NCI-H226 (cell line): ENCODE measurements at regions not wholly inside any gene's neighbourhood (a gene's known extent, or its start where the extent isn't known, plus 50 kb on each side); places are given as distances from the start of the nearest gene placed in this dataset.

Source experiments
- DNase-seq: peaks from one replicate; pipeline ENCODE4 v3.0.0-alpha.2; 2015

- no peak for DNase-seq
Observed at GRCh38 chr14:43956741-43957140, 550.3 kb downstream of the FSCB start.

DNA sequence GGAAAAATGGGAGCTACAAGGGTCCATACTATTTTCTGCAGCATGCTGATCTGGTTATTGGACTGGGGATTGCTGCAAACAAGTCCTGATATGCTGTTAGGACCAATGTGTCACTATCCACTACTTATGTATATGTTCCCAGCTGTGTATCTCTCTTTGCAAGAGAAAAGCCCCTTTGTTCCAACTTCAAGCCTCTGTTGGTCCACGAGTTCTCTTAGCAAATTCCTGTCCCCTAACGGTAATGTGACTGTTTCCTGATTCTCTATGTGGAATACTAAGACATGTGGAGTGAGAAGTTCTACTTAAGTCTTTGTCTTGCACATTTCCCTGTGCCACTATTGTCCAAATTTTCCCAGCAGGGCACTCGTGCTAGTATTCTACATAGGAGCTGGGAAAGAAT is 557.7 kb downstream of the FSCB start:
- DNase-seq, result no peak

GRCh38 chr14:43939836-43940235 is 567.2 kb downstream of the FSCB start:
- no peak for DNase-seq

- no peak for DNase-seq
Observed at GRCh38 chr14:43938588-43939281, 568.3 kb downstream of the FSCB start.

- no peak for DNase-seq
Observed at GRCh38 chr14:43937001-43937400, 570.1 kb downstream of the FSCB start.

DNA sequence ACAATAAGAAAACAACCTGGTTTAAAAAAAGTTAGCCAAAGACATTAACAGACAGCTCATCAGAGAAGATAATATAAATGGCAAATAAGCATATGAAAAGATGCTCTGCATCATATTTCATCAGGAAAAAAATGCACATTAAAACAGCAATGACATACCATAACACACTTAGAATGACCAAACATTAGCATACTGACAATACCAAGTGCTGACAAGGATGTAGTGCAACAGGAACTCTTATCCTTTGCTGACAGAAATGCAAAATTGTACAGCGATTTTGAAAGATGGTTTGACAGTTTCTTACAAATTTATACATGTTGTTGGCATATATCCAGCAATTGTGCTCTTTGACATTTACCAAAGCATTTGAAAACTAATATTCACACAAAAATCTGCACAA is 573.0 kb downstream of the FSCB start:
- no peak for DNase-seq

GRCh38 chr14:43914041-43914693 is 592.9 kb downstream of the FSCB start:
- peak; percentile 54 for DNase-seq

GRCh38 chr14:43903209-43903608 is 603.9 kb downstream of the FSCB start:
- DNase-seq, result no peak

- no peak for DNase-seq
Observed at GRCh38 chr14:43901911-43902673, 605.0 kb downstream of the FSCB start.

- DNase-seq, result no peak
Observed at GRCh38 chr14:43900173-43900655, 606.9 kb downstream of the FSCB start.

GRCh38 chr14:43898687-43899086 is 608.4 kb downstream of the FSCB start:
- no peak for DNase-seq

- peak; percentile 34 for DNase-seq
Observed at GRCh38 chr14:43896044-43896443, 611.0 kb downstream of the FSCB start.

DNA sequence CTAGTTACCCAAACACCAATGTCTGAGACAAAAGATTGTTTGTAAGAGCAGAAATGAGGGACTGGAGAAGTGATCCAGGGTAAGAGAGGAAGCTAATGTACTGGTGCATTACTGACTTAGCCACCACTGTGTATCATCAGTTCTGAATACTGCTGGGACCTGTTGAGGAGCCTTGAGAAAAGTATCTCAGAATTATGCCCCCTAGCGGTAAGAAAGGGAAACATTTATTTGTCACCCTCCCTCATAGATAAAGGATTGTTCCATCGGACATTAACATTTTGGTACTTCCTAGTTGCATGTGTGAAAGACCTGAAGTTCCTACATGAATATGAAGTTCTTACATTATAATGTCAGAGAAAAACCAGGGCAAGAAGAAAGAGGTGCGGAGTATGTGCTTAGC is 612.5 kb downstream of the FSCB start:
- no peak for DNase-seq

- DNase-seq, result no peak
Observed at GRCh38 chr14:43887523-43887922, 619.6 kb downstream of the FSCB start.

DNA sequence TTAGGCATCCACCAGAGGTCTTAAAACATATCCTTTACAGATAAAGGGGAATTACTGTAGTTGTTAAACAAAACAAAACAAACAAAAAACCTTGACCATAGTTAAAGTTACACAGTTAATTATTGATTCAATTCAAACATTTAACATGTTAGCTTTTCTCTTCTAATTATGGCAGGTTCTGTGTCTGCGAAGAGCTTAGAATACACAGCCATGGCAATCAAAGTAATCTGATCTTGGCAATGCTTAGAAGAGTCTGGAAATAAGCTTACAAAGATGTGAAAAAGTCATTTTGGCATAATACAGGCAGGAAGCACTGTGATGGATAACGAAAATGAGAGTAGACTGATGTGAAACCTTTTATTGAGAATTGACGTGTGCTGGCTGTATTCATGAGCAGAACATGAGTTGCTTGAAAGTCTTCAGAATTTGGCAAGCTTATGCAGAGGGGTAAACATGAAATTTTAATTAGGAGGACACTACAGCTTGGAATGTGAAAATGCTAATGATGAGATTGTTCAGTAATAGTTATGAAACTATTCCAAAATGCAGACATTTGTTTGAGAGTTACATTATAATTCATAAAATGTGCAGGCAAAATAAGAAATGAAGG is 629.6 kb downstream of the FSCB start:
- DNase-seq, result no peak

DNA sequence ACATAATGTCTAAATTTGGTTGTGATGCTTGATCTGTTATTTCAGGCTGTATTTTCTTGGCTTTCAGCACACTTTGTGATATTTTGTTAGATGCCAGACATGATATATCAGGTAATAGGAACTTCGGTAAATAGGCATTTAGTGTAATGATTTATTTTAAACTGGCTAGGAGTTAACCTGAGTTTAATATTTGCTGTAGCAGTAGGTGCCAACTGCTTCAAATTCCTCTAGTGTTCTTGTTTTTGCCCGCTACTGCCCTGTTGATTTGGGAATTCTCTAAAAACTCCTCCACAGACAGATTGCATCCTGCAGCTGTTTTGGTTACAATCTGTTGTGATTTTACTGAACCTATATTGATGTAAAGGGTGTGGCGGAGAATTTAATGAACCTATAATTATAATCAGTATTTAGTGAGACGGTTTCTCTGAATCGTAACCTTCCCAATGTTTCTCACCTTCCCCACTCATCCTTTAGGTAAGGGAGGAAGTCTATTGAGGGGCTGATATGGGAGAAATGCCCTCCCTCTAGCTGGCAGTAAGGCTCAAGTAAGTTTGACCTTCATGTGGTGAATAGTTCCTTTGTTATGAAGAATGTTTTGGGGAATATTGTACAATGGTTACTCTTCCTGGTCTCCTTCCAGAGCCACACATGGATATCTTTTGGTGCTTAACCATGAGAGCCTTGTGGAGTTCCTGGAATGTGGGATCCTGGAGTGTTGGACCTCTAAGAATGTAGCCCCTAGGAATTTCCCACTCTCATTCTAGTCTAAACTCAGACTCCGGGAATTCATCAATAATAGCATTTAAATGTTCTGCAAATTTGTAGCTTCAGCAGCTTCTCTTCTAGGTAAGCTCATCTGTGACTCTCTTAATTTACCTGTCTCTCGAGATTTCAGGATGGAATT is 634.1 kb downstream of the FSCB start:
- no peak for DNase-seq

- no peak for DNase-seq
Observed at GRCh38 chr14:43872222-43872621, 634.9 kb downstream of the FSCB start.

- no peak for DNase-seq
Observed at GRCh38 chr14:43858981-43859380, 648.1 kb downstream of the FSCB start.

- DNase-seq, result no peak
Observed at GRCh38 chr14:43855556-43855955, 651.5 kb downstream of the FSCB start.

DNA sequence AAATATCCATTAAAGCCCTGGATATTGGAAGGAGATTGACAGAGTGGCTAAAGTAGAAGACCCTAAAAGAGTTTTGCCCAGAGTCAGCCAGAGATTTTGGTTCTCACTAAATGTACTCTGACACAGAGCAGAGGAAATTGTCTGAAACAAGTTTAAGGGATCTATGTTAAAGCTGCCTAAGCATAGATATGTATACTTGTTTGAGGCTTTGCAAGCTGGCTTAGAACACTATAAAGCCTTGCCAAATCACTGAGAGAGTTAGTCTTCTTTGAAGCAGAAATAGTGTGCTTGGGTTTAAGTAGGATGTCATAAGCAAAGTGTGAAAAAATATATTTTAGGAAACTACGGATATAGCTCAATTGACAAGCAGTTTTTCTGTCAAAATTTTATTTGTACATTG is 653.5 kb downstream of the FSCB start:
- no peak for DNase-seq

DNA sequence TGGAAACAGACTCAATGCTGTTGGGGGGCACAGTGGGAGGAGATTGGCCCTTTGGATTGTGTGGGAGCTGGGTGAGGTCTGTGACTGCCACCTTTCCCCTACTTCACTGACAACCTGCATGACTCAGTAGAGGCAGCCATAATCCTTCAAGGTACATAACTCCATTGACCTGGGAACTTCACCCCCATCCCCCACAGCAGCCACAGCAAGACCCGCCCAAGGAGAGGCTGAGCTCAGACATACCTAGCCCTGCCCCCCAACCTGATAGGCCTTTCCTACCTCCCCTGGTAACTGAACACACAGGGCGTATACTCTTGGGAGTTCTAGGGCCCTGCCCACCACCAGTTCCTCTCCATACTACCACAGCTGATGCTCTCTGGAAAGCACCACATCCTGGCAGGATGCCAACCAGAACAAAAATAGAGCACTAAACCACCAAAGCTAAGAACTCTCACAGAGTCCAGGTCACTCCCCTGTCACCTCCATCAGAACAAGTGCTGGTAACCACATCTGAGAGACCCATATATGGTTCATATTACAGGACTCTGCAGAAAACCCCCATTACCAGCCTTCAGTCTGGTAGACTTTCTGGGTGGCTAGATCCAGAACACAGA is 703.9 kb downstream of the FSCB start:
- DNase-seq, result no peak
